CD4-positive, alpha-beta T cell (primary cell): ENCODE measurements at regions not wholly inside any gene's neighbourhood (a gene's known extent, or its start where the extent isn't known, plus 50 kb on each side); places are given as distances from the start of the nearest gene placed in this dataset.

ENCODE experiments used
- ATAC-seq: fragments of 200-7000 bp; cut with Tn5 transposase; one replicate; pipeline ENCODE4 v1.10.0; 2022; ENCODE audit warnings: mild to moderate bottlenecking; ENCODE audit not compliant: poor library complexity
- CTCF ChIA-PET: fragments of 350-600 bp; sonication (Branson Sonifier 250); formaldehyde crosslinking; loops from one replicate; lab custom pipeline; 2021; ENCODE audit warnings: antibody characterized with exemption, inconsistent platforms; lab: Charles Lee
- POLR2A ChIA-PET: fragments of 350-600 bp; sonication (Branson Sonifier 250); formaldehyde crosslinking; loops from one replicate; lab custom pipeline; 2021; ENCODE audit warnings: antibody characterized with exemption, inconsistent platforms; lab: Charles Lee
- DNase-seq, 14 experiments: peaks; one replicate each; pipeline ENCODE4 v3.0.0-alpha.2; 2013 to 2020; ENCODE audit warnings: mixed read lengths in 2 of 14
- H3K27ac ChIP-seq, 2 donors: one replicate each; pipeline versions ENCODE4 v1.5.1 to v1.7.0; 2013; ENCODE audit warnings: low read length in 2 of 2, low read depth in 1 of 2, mild to moderate bottlenecking in 1 of 2
- H3K27me3 ChIP-seq, 2 experiments: 1 replicate in 1 of 2; 2 replicates in 1 of 2; pipeline versions ENCODE4 v1.6.1 to v1.7.0; 2013; ENCODE audit warnings: low read length in 2 of 2, control low read depth in 1 of 2, mild to moderate bottlenecking in 1 of 2, moderate library complexity in 1 of 2; ENCODE audit not compliant: insufficient read depth in 2 of 2, control insufficient read depth in 1 of 2
- H3K36me3 ChIP-seq: one replicate; pipeline ENCODE4 v1.6.1; 2013; ENCODE audit warnings: low read length, control low read depth; ENCODE audit not compliant: insufficient read depth
- H3K4me1 ChIP-seq: one replicate; pipeline ENCODE4 v1.6.1; 2013; ENCODE audit warnings: low read length, control low read depth; ENCODE audit not compliant: insufficient read depth
- H3K4me3 ChIP-seq: one replicate; pipeline ENCODE4 v1.5.1; 2013; ENCODE audit warnings: mild to moderate bottlenecking, low read length, moderate library complexity
- H3K9me3 ChIP-seq, 2 experiments: 1 replicate in 1 of 2; 2 replicates in 1 of 2; pipeline versions ENCODE4 v1.6.1 to v1.7.0; 2013; ENCODE audit warnings: low read length in 2 of 2, mild to moderate bottlenecking in 2 of 2, control low read depth in 1 of 2, moderate library complexity in 1 of 2; ENCODE audit not compliant: control insufficient read depth in 1 of 2, insufficient read depth in 1 of 2
- H3K27ac Mint-ChIP-seq: one replicate; pipeline ENCODE4 v1.8.0; 2020; ENCODE audit warnings: mixed read lengths
- H3K27me3 Mint-ChIP-seq: one replicate; pipeline ENCODE4 v1.8.0; 2021; ENCODE audit warnings: mixed read lengths
- H3K36me3 Mint-ChIP-seq: one replicate; pipeline ENCODE4 v1.8.0; 2021; ENCODE audit warnings: low read depth, mixed read lengths
- H3K4me1 Mint-ChIP-seq: one replicate; pipeline ENCODE4 v1.8.0; 2021; ENCODE audit warnings: low read depth, mixed read lengths
- H3K4me3 Mint-ChIP-seq: one replicate; pipeline ENCODE4 v1.8.0; 2020; ENCODE audit warnings: mild to moderate bottlenecking, mixed read lengths
- H3K9me3 Mint-ChIP-seq: one replicate; pipeline ENCODE4 v1.8.0; 2020; ENCODE audit warnings: mixed read lengths
- CTCF ChIP-seq: fragments of 200-600 bp; IDR thresholded peaks from one replicate; pipeline ENCODE4 v1.8.0; 2022; ENCODE audit warnings: antibody characterized with exemption, mild to moderate bottlenecking
- intact Hi-C, 2 experiments: fragments of 100-400 bp; cut with DNase I in 1 of 2; cut with micrococcal nuclease in 1 of 2; formaldehyde crosslinking; loops; one replicate each; pipeline versions ENCODE4 v1.15.1 to v1.9.0; 2023 to 2025; cut with DNase I, micrococcal nuclease

GRCh38 chr18:42412281-42412680, 457.2 kb downstream of the PIK3C3 start:
- DNase-seq: no peak
- CTCF ChIA-PET: no interaction called here
- no peaks in the 10 kb centered on the region for H3K27me3 Mint-ChIP-seq

GRCh38 chr18:42412896-42413295, 457.9 kb downstream of the PIK3C3 start:
- DNase-seq: no peak
- no peaks in the 10 kb centered on the region for H3K36me3 ChIP-seq
- Mint-ChIP-seq H3K4me1 (no peaks in the 10 kb centered on the region), H3K4me3 (no peak overlapping the region), H3K36me3 (no peaks in the 10 kb centered on the region), H3K27ac (no peak overlapping the region), H3K9me3 (peaks cover 12% of the 10 kb centered on the region), H3K27me3 (no peaks in the 10 kb centered on the region)
- H3K4me1 ChIP-seq: no peaks in the 10 kb centered on the region
- no peak for ATAC-seq
- POLR2A ChIA-PET: no interaction called here
- no peak for TF ChIP-seq CTCF
- no peak overlapping the region for H3K4me3 ChIP-seq
- no peak overlapping the region for H3K27ac ChIP-seq
- intact Hi-C loops: no loop called here
- peaks cover 0 to 12% of the 10 kb centered on the region in 2 experiments for H3K9me3 ChIP-seq
- CTCF ChIA-PET: no interaction called here
- no peaks in the 10 kb centered on the region for H3K27me3 ChIP-seq

More at GRCh38 chr18:42412281-42412680, 457.2 kb downstream of the PIK3C3 start:
- no peaks in the 10 kb centered on the region for H3K4me1 Mint-ChIP-seq
- H3K4me1 ChIP-seq: no peaks in the 10 kb centered on the region
- no peaks in the 10 kb centered on the region for H3K27me3 ChIP-seq
- no peaks in the 10 kb centered on the region for H3K36me3 ChIP-seq
- no peak for ATAC-seq
- H3K4me3 ChIP-seq: no peak overlapping the region
- peaks cover 16% of the 10 kb centered on the region for H3K9me3 Mint-ChIP-seq
- no peaks in the 10 kb centered on the region for H3K36me3 Mint-ChIP-seq
- peaks cover 0 to 12% of the 10 kb centered on the region in 2 experiments for H3K9me3 ChIP-seq
- no peak for TF ChIP-seq CTCF
- POLR2A ChIA-PET: no interaction called here
- H3K27ac Mint-ChIP-seq: no peak overlapping the region
- no peak overlapping the region for H3K27ac ChIP-seq
- intact Hi-C loops: no loop called here
- no peak overlapping the region for H3K4me3 Mint-ChIP-seq

- H3K27me3 ChIP-seq: no peaks in the 10 kb centered on the region
- peaks cover 11% of the 10 kb centered on the region for H3K9me3 Mint-ChIP-seq
- no peaks in the 10 kb centered on the region for H3K4me1 Mint-ChIP-seq
- intact Hi-C loops: no loop called here
- peaks cover 0 to 7% of the 10 kb centered on the region in 2 experiments for H3K9me3 ChIP-seq
- ATAC-seq (no peak), DNase-seq (no peak)
- ChIA-PET CTCF (no interaction called here), POLR2A (no interaction called here)
- no peaks in the 10 kb centered on the region for H3K36me3 Mint-ChIP-seq
- TF ChIP-seq CTCF: no peak
- no peaks in the 10 kb centered on the region for H3K36me3 ChIP-seq
- no peak overlapping the region for H3K4me3 ChIP-seq
- H3K27ac ChIP-seq: no peak overlapping the region
- no peaks in the 10 kb centered on the region for H3K27me3 Mint-ChIP-seq
- no peaks in the 10 kb centered on the region for H3K4me1 ChIP-seq
- no peak overlapping the region for H3K27ac Mint-ChIP-seq
- no peak overlapping the region for H3K4me3 Mint-ChIP-seq
Measured at GRCh38 chr18:42413870-42414269, 458.8 kb downstream of the PIK3C3 start.
